BJ (cell line): ENCODE measurements at regions not wholly inside any gene's neighbourhood (a gene's known extent, or its start where the extent isn't known, plus 50 kb on each side); places are given as distances from the start of the nearest gene placed in this dataset.

ENCODE experiments used
- CTCF ChIA-PET: fragments of 350-600 bp; formaldehyde crosslinking; extraction: SDS; loops from one replicate; lab custom pipeline; 2021; ENCODE audit warnings: antibody characterized with exemption, inconsistent platforms; lab: Yijun Ruan, JAX
- POLR2A ChIA-PET: fragments of 300-600 bp; sonication (Branson Sonifier 250); formaldehyde crosslinking; extraction: SDS; loops from one replicate; lab custom pipeline; 2021; ENCODE audit warnings: antibody characterized with exemption; lab: Charles Lee
- DNase-seq: peaks from one replicate; pipeline ENCODE4 v3.0.0-alpha.2; 2011; ENCODE audit warnings: low read depth
- H3K27me3 ChIP-seq: 2 replicates; pipeline ENCODE4 v1.6.0; 2011; ENCODE audit warnings: low read length; ENCODE audit not compliant: control insufficient read depth, insufficient read depth
- H3K36me3 ChIP-seq: 2 replicates; pipeline ENCODE4 v1.5.1; 2011; ENCODE audit warnings: low read length; ENCODE audit not compliant: control insufficient read depth, insufficient read depth
- H3K4me3 ChIP-seq: 2 replicates; pipeline ENCODE4 v1.5.1; 2011; ENCODE audit warnings: low read depth, mild to moderate bottlenecking, control low read depth, low read length
- CTCF ChIP-seq: IDR thresholded peaks from 2 replicates; pipeline ENCODE4 v1.5.1; 2011; ENCODE audit warnings: low read depth, mild to moderate bottlenecking, control low read depth, inconsistent platforms, low read length, moderate library complexity; ENCODE audit not compliant: insufficient read depth

GRCh38 chr10:78713659-78714058, 355.1 kb upstream of the ZMIZ1 start:
- ChIA-PET CTCF (no interaction called here), POLR2A (no interaction called here)
- no peak overlapping the region for H3K4me3 ChIP-seq
- no peak for DNase-seq
- no peak for TF ChIP-seq CTCF
- H3K36me3 ChIP-seq: no peaks in the 10 kb centered on the region
- H3K27me3 ChIP-seq: peaks cover 5% of the 10 kb centered on the region; the same call in 1 of the 2 replicates

GRCh38 chr10:78714225-78714624, 354.5 kb upstream of the ZMIZ1 start:
- Histone ChIP-seq H3K4me3 (no peak overlapping the region), H3K36me3 (no peaks in the 10 kb centered on the region), H3K27me3 (peaks cover 5% of the 10 kb centered on the region; the same call in 1 of the 2 replicates)
- TF ChIP-seq CTCF: no peak
- no peak for DNase-seq
- ChIA-PET POLR2A (interaction anchor here (0.6 kb wide), 1 partner anchor 19 kb away, joined by 12 read pairs; no protein-coding TSS in a partner anchor), CTCF (no interaction called here)

- H3K4me3 ChIP-seq: no peak overlapping the region
- DNase-seq: no peak
- peaks cover 7% of the 10 kb centered on the region; the same call in 1 of the 2 replicates for H3K27me3 ChIP-seq
- ChIA-PET POLR2A (interaction anchor here (0.6 kb wide), 1 partner anchor 148 kb away, joined by 3 read pairs; no protein-coding TSS in a partner anchor), CTCF (no interaction called here)
- no peaks in the 10 kb centered on the region for H3K36me3 ChIP-seq
- TF ChIP-seq CTCF: no peak
Observed at GRCh38 chr10:78715435-78715834, 353.3 kb upstream of the ZMIZ1 start.

- Histone ChIP-seq H3K36me3 (no peaks in the 10 kb centered on the region), H3K4me3 (no peak overlapping the region), H3K27me3 (peaks cover 3% of the 10 kb centered on the region; the same call in 1 of the 2 replicates)
- no peak for DNase-seq
- CTCF ChIA-PET: no interaction called here
- POLR2A ChIA-PET: no interaction called here
- TF ChIP-seq CTCF: no peak
Observed at GRCh38 chr10:78716043-78716660, 352.6 kb upstream of the ZMIZ1 start.

GRCh38 chr10:78717200-78717599, 351.6 kb upstream of the ZMIZ1 start:
- Histone ChIP-seq H3K27me3 (peaks cover 3% of the 10 kb centered on the region; the same call in 1 of the 2 replicates), H3K36me3 (no peaks in the 10 kb centered on the region), H3K4me3 (no peak overlapping the region)
- CTCF ChIA-PET: no interaction called here
- POLR2A ChIA-PET: no interaction called here
- peak; percentile 24 for DNase-seq
- no peak for TF ChIP-seq CTCF
